HepG2 (cell line): ENCODE measurements at regions not wholly inside any gene's neighbourhood (a gene's known extent, or its start where the extent isn't known, plus 50 kb on each side); places are given as distances from the start of the nearest gene placed in this dataset.

ENCODE experiments used
- GABPB1 ChIP-seq: IDR thresholded peaks from 2 replicates; pipeline ENCODE4 v1.6.1; 2016; ENCODE audit warnings: mild to moderate bottlenecking, missing genetic modification reagents, moderate library complexity, missing compliant biosample characterization
- GATAD1 ChIP-seq: IDR thresholded peaks from 2 replicates; pipeline ENCODE4 v1.6.1; 2016; ENCODE audit warnings: missing genetic modification reagents, missing compliant biosample characterization
- GATAD2A ChIP-seq: IDR thresholded peaks from 2 replicates; pipeline ENCODE4 v1.6.1; 2016
- PHF5A ChIP-seq: IDR thresholded peaks from one replicate; pipeline ENCODE4 v1.6.1; 2018; ENCODE audit warnings: low read depth, missing genetic modification reagents; ENCODE audit not compliant: unreplicated experiment
- RAD51 ChIP-seq: fragments of 450-650 bp; IDR thresholded peaks from 2 replicates; pipeline ENCODE4 v1.6.1; 2016; ENCODE audit warnings: borderline replicate concordance
- SALL1 ChIP-seq: sonication (generic); formaldehyde crosslinking; IDR thresholded peaks from 2 replicates; pipeline ENCODE4 v1.8.0; 2022; ENCODE audit warnings: mild to moderate bottlenecking, missing genetic modification reagents
- SOX13 ChIP-seq, 3 experiments: fragments of 450-650 bp in 1 of 3; sonication (generic) in 1 of 3; formaldehyde crosslinking in 1 of 3; IDR thresholded peaks in 2 of 3; conservative IDR thresholded peaks in 1 of 3; 2 replicates each; pipeline versions ENCODE4 v1.5.0 to v1.6.1; 2016 to 2020; ENCODE audit warnings: antibody characterized with exemption in 1 of 3, mild to moderate bottlenecking in 1 of 3, missing compliant biosample characterization in 1 of 3, missing genetic modification reagents in 1 of 3, moderate library complexity in 1 of 3
- TEAD3 ChIP-seq: optimal IDR thresholded peaks from 2 replicates; pipeline ENCODE3; 2016; ENCODE audit warnings: borderline replicate concordance
- XRCC5 ChIP-seq: fragments of 200-400 bp; formaldehyde crosslinking; optimal IDR thresholded peaks from 2 replicates; pipeline ENCODE3; 2017; ENCODE audit warnings: mild to moderate bottlenecking, low read length
- ZC3H13 ChIP-seq: sonication (generic); formaldehyde crosslinking; IDR thresholded peaks from 2 replicates; pipeline ENCODE4 v1.8.1; 2023; ENCODE audit warnings: mild to moderate bottlenecking, missing genetic modification reagents, moderate library complexity
- ZNF224 ChIP-seq: sonication (generic); formaldehyde crosslinking; IDR thresholded peaks from 2 replicates; pipeline ENCODE4 v1.5.0; 2020; ENCODE audit warnings: mild to moderate bottlenecking, missing genetic modification reagents
- ZNF451 ChIP-seq: sonication (generic); formaldehyde crosslinking; IDR thresholded peaks from 2 replicates; pipeline ENCODE4 v1.5.0; 2020; ENCODE audit warnings: mild to moderate bottlenecking, missing genetic modification reagents
- TF ChIP-seq, protein P1 (sequence below): IDR thresholded peaks from 2 replicates; pipeline ENCODE4 v1.4.0; 2020; ENCODE audit warnings: mild to moderate bottlenecking, missing genetic modification reagents
- TF ChIP-seq, protein P2 (sequence below): sonication (generic); formaldehyde crosslinking; IDR thresholded peaks from 2 replicates; pipeline ENCODE4 v1.4.0; 2020; ENCODE audit warnings: missing genetic modification reagents, low read depth, mild to moderate bottlenecking, borderline replicate concordance
- TF ChIP-seq, protein P3 (sequence below): sonication (generic); formaldehyde crosslinking; IDR thresholded peaks from 2 replicates; pipeline ENCODE4 v1.5.0; 2020; ENCODE audit warnings: mild to moderate bottlenecking, missing genetic modification reagents, moderate library complexity
- TF ChIP-seq, protein P4 (sequence below): IDR thresholded peaks from 2 replicates; pipeline ENCODE4 v1.6.1; 2016; ENCODE audit warnings: missing compliant biosample characterization, missing genetic modification reagents, borderline replicate concordance
- TF ChIP-seq, protein P5 (sequence below), 2 experiments: sonication (generic) in 1 of 2; formaldehyde crosslinking in 1 of 2; IDR thresholded peaks; 2 replicates each; pipeline versions ENCODE4 v1.4.0 to v1.6.1; 2018 to 2020; ENCODE audit warnings: missing genetic modification reagents in 2 of 2, borderline replicate concordance in 1 of 2, low read depth in 1 of 2, mild to moderate bottlenecking in 1 of 2, missing biosample characterization in 1 of 2

DNA sequence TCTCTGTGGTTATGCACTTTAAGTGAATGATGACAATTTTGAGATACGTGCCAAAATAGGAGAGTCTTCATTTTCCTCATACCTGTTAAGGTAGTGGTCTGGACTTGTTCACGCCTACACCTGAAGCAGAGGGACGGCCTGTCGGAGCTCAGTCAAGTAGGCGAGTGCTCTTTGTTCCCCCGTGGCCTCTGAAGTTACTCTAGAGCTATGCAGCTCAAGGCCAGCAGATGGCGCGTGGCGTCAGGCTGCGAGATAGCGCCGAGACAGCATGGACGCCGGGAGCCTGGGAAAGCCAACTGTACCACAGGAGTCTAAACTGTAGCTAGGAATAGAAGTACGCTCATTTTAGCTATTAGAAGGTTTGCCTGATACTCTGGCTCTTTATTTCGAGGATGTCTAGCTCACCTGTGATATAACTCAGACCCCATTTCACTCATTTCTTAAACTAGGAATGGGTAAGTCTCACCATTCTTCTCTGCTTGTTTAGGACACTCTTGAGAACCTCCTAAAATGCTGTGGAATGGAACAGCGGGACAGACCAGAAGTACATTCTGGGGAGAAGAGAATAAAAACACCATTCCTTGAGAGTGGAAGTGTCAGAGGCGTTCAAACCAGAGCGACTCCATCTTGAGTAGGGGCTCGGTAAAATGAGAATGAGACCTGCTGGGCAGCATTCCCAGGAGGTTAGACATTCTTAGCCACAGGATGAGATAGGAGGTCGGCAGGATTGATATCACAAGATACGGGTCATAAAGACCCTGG lies 267.4 kb upstream of the HMGA2 start (continued):
- TF ChIP-seq, protein P1, sequence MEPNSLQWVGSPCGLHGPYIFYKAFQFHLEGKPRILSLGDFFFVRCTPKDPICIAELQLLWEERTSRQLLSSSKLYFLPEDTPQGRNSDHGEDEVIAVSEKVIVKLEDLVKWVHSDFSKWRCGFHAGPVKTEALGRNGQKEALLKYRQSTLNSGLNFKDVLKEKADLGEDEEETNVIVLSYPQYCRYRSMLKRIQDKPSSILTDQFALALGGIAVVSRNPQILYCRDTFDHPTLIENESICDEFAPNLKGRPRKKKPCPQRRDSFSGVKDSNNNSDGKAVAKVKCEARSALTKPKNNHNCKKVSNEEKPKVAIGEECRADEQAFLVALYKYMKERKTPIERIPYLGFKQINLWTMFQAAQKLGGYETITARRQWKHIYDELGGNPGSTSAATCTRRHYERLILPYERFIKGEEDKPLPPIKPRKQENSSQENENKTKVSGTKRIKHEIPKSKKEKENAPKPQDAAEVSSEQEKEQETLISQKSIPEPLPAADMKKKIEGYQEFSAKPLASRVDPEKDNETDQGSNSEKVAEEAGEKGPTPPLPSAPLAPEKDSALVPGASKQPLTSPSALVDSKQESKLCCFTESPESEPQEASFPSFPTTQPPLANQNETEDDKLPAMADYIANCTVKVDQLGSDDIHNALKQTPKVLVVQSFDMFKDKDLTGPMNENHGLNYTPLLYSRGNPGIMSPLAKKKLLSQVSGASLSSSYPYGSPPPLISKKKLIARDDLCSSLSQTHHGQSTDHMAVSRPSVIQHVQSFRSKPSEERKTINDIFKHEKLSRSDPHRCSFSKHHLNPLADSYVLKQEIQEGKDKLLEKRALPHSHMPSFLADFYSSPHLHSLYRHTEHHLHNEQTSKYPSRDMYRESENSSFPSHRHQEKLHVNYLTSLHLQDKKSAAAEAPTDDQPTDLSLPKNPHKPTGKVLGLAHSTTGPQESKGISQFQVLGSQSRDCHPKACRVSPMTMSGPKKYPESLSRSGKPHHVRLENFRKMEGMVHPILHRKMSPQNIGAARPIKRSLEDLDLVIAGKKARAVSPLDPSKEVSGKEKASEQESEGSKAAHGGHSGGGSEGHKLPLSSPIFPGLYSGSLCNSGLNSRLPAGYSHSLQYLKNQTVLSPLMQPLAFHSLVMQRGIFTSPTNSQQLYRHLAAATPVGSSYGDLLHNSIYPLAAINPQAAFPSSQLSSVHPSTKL (CRISPR knock-in tag), result peak; percentile 47; the same call in 1 of the 2 replicates
- TF ChIP-seq PHF5A (CRISPR knock-in tag), result no peak
- TF ChIP-seq SOX13 (IDR thresholded peaks at IDR 0.05), result no peak
- TF ChIP-seq SOX13 (CRISPR knock-in tag; conservative IDR thresholded peaks at IDR 0.05 in 1 of 2, IDR thresholded peaks at IDR 0.05 in 1 of 2), result 0 out of 4 replicates have a peak, but pooled peaks of 1 of the 2 experiments have one; percentile 14
- no peak for TF ChIP-seq ZNF224
- TF ChIP-seq SALL1 (CRISPR knock-in tag), result peak; percentile 55; the same call in 1 of the 2 replicates
- TF ChIP-seq, protein P2, sequence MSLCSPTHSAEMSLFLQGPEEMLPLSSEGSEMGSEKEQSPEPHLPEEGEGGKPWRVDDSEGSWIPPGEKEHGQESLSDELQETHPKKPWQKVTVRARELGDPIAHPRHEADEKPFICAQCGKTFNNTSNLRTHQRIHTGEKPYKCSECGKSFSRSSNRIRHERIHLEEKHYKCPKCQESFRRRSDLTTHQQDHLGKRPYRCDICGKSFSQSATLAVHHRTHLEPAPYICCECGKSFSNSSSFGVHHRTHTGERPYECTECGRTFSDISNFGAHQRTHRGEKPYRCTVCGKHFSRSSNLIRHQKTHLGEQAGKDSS (CRISPR knock-in tag), result peak; percentile 52; the same call in 1 of the 2 replicates
- TF ChIP-seq GATAD2A, result peak; percentile 41; the same call in 1 of the 2 replicates
- TF ChIP-seq GATAD1, result 0 out of 2 replicates have a peak, but pooled peaks have one; percentile 16
- TF ChIP-seq ZC3H13, result no peak
- TF ChIP-seq, protein P3, sequence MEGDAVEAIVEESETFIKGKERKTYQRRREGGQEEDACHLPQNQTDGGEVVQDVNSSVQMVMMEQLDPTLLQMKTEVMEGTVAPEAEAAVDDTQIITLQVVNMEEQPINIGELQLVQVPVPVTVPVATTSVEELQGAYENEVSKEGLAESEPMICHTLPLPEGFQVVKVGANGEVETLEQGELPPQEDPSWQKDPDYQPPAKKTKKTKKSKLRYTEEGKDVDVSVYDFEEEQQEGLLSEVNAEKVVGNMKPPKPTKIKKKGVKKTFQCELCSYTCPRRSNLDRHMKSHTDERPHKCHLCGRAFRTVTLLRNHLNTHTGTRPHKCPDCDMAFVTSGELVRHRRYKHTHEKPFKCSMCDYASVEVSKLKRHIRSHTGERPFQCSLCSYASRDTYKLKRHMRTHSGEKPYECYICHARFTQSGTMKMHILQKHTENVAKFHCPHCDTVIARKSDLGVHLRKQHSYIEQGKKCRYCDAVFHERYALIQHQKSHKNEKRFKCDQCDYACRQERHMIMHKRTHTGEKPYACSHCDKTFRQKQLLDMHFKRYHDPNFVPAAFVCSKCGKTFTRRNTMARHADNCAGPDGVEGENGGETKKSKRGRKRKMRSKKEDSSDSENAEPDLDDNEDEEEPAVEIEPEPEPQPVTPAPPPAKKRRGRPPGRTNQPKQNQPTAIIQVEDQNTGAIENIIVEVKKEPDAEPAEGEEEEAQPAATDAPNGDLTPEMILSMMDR (CRISPR knock-in tag), result peak; percentile 96
- TF ChIP-seq, protein P4, sequence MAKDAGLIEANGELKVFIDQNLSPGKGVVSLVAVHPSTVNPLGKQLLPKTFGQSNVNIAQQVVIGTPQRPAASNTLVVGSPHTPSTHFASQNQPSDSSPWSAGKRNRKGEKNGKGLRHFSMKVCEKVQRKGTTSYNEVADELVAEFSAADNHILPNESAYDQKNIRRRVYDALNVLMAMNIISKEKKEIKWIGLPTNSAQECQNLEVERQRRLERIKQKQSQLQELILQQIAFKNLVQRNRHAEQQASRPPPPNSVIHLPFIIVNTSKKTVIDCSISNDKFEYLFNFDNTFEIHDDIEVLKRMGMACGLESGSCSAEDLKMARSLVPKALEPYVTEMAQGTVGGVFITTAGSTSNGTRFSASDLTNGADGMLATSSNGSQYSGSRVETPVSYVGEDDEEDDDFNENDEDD, result peak; percentile 28; the same call in 1 of the 2 replicates
- TF ChIP-seq ZNF451 (CRISPR knock-in tag), result 0 out of 2 replicates have a peak, but pooled peaks have one; percentile 33
- TF ChIP-seq TEAD3 (CRISPR knock-in tag), result peak; percentile 74
- TF ChIP-seq, protein P5, sequence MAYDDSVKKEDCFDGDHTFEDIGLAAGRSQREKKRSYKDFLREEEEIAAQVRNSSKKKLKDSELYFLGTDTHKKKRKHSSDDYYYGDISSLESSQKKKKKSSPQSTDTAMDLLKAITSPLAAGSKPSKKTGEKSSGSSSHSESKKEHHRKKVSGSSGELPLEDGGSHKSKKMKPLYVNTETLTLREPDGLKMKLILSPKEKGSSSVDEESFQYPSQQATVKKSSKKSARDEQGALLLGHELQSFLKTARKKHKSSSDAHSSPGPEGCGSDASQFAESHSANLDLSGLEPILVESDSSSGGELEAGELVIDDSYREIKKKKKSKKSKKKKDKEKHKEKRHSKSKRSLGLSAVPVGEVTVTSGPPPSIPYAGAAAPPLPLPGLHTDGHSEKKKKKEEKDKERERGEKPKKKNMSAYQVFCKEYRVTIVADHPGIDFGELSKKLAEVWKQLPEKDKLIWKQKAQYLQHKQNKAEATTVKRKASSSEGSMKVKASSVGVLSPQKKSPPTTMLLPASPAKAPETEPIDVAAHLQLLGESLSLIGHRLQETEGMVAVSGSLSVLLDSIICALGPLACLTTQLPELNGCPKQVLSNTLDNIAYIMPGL (CRISPR knock-in tag; IDR thresholded peaks at IDR 0.05; ENCODE audit: borderline replicate concordance in 1 of 2, low read depth in 1 of 2), result peak; percentile 52 to 68; a peak in 2 of 4 replicates
- TF ChIP-seq GABPB1, result 0 out of 2 replicates have a peak, but pooled peaks have one; percentile 42
- TF ChIP-seq XRCC5, result peak; percentile 91
- TF ChIP-seq RAD51, result no peak
